ENCODE measurements at regions not wholly inside any gene's neighbourhood (a gene's known extent, or its start where the extent isn't known, plus 50 kb on each side); places are given as distances from the start of the nearest gene placed in this dataset.

DNA sequence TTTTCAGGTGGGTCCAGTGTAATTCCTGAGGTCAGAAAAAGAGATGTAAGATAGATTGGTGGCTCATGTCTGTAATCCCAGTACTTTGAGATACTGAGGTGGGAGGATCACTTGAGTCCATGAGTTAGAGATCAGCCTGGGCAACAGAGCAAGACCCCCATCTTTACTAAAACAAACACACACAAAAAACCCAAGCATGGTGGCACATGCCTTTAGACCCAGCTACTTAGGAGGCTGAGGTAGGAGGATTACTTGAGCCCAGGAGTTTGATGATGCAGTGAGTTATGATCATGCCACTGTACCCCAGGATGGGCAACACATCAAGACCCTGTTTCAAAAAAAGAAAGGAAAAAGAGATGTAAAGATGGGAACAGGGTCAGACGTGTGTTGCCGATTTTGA lies 857.4 kb upstream of the NDST4 start:
- H3K9me1 ChIP-seq (ENCODE audit: insufficient read depth, low read length): no peaks in the 10 kb centered on the region
- H2BK5ac ChIP-seq (ENCODE audit: low read depth, low read length, poor library complexity, severe bottlenecking): no peak overlapping the region
- dilution Hi-C loops (cut with HindIII; ENCODE audit: low sequenced_read_pairs, unreplicated experiment): no loop called here
- no peak overlapping the region for H3K14ac ChIP-seq (replicated peaks; ENCODE audit: low read depth, low read length)
- no peaks in the 10 kb centered on the region for H3K27me3 ChIP-seq (ENCODE audit: control insufficient read depth, insufficient read depth, low read length)
- no peak overlapping the region for H2AFZ ChIP-seq (replicated peaks; ENCODE audit: low read length, poor library complexity)
- H3K9me3 ChIP-seq (ENCODE audit: control insufficient read depth, insufficient read depth, low read length): peaks cover 2% of the 10 kb centered on the region; the same call in 1 of the 2 replicates
- ATAC-seq (ENCODE audit: low read depth): no peak
- no peak overlapping the region for H2BK20ac ChIP-seq (ENCODE audit: low read depth, low read length)
- no peaks in the 10 kb centered on the region for H3K4me1 ChIP-seq (ENCODE audit: control insufficient read depth, insufficient read depth, low read length)
- H3K23ac ChIP-seq (ENCODE audit: low read depth, low read length): no peak overlapping the region
- TF ChIP-seq, protein P1, sequence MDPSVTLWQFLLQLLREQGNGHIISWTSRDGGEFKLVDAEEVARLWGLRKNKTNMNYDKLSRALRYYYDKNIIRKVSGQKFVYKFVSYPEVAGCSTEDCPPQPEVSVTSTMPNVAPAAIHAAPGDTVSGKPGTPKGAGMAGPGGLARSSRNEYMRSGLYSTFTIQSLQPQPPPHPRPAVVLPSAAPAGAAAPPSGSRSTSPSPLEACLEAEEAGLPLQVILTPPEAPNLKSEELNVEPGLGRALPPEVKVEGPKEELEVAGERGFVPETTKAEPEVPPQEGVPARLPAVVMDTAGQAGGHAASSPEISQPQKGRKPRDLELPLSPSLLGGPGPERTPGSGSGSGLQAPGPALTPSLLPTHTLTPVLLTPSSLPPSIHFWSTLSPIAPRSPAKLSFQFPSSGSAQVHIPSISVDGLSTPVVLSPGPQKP (IDR thresholded peaks at IDR 0.05; ENCODE audit: borderline replicate concordance, low read depth, low read length): no peak
- TF ChIP-seq MAFK (IDR thresholded peaks at IDR 0.05; ENCODE audit: low read depth, low read length) (no peak), RAD21 (IDR thresholded peaks at IDR 0.05; ENCODE audit: low read length) (no peak)
- TF ChIP-seq, protein P2, sequence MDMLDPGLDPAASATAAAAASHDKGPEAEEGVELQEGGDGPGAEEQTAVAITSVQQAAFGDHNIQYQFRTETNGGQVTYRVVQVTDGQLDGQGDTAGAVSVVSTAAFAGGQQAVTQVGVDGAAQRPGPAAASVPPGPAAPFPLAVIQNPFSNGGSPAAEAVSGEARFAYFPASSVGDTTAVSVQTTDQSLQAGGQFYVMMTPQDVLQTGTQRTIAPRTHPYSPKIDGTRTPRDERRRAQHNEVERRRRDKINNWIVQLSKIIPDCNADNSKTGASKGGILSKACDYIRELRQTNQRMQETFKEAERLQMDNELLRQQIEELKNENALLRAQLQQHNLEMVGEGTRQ (IDR thresholded peaks at IDR 0.05; ENCODE audit: low read depth, low read length): no peak
- no peak overlapping the region for H4K91ac ChIP-seq (ENCODE audit: insufficient read depth, low read depth, low read length)
- no peak overlapping the region for H2AK9ac ChIP-seq (replicated peaks; ENCODE audit: low read depth, low read length, poor library complexity)
- no peak for DNase-seq
- H3K9ac ChIP-seq (ENCODE audit: low read depth, low read length): no peak overlapping the region
- no peak overlapping the region for H3K4me3 ChIP-seq (ENCODE audit: insufficient read depth, low read depth, low read length)
- H3K27ac ChIP-seq (ENCODE audit: insufficient read depth, low read length): no peak overlapping the region
- in situ Hi-C loops (cut with MboI; ENCODE audit: low sequenced_read_pairs): no loop called here
- no peak overlapping the region for H3K4me2 ChIP-seq (ENCODE audit: low read depth, low read length)
- H4K5ac ChIP-seq (ENCODE audit: low read depth, low read length): no peak overlapping the region
- H3K4ac ChIP-seq (ENCODE audit: low read depth, low read length): no peak overlapping the region
- intact Hi-C loops (cut with micrococcal nuclease): no loop called here
- no peak overlapping the region for H3K18ac ChIP-seq (ENCODE audit: low read depth, low read length)
- H3K56ac ChIP-seq (ENCODE audit: extremely low read depth, insufficient read depth, low read length): no peak overlapping the region
- CTCF ChIA-PET: no interaction called here
- no peak overlapping the region for H2BK120ac ChIP-seq (ENCODE audit: low read depth, low read length)
- no peak overlapping the region for H4K8ac ChIP-seq (ENCODE audit: low read depth in 2 of 2, low read length in 2 of 2)
- BruUV-seq (replicated peaks): no TSS peak
- no peak overlapping the region for H2AK5ac ChIP-seq (ENCODE audit: low read depth, low read length)
- H2BK15ac ChIP-seq (ENCODE audit: low read depth, low read length): no peak overlapping the region
- no peaks in the 10 kb centered on the region for H3K79me1 ChIP-seq (ENCODE audit: low read depth in 1 of 2, low read length in 2 of 2)
- H3K36me3 ChIP-seq (ENCODE audit: control insufficient read depth, insufficient read depth, low read length): no peaks in the 10 kb centered on the region
- WGBS, 2 experiments (ENCODE audit: extremely low coverage in 2 of 2, insufficient read length in 1 of 2): no CpG with 5 or more reads among the region's 2 CpGs
- POLR2A ChIA-PET (ENCODE audit: unreplicated experiment): no interaction called here
- no peaks in the 10 kb centered on the region for H4K20me1 ChIP-seq (ENCODE audit: insufficient read depth, low read length)

Measured in IMR-90 (cell line).